HG02981 (cell line): ENCODE measurements at regions not wholly inside any gene's neighbourhood (a gene's known extent, or its start where the extent isn't known, plus 50 kb on each side); places are given as distances from the start of the nearest gene placed in this dataset.

Source experiments
- ATAC-seq: cut with Tn5 transposase; IDR thresholded peaks from one replicate; pipeline ENCODE4 v1.9.1; 2021; ENCODE audit warnings: mild to moderate bottlenecking, moderate library complexity; ENCODE audit not compliant: unreplicated experiment

DNA sequence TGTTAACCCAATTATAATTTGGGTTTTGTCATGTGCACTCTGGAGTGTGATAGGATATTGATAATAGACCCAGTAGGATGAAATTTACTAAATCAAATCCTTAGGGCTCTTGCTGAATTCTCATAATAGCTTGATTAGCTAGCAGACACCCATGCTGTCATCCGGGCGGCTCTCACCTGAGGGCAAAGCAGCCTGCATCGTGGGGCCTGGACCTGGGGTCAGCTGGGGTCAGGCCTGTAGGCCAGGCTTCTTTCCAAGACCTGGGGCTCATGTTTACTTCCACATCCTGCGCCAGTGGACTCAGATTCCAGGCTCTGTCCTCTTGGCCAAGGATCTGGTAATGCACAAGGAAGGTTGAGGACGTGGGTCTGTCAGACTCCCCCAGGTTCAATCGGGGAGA lies 486.3 kb downstream of the NPHP4 start:
- ATAC-seq, result no peak

DNA sequence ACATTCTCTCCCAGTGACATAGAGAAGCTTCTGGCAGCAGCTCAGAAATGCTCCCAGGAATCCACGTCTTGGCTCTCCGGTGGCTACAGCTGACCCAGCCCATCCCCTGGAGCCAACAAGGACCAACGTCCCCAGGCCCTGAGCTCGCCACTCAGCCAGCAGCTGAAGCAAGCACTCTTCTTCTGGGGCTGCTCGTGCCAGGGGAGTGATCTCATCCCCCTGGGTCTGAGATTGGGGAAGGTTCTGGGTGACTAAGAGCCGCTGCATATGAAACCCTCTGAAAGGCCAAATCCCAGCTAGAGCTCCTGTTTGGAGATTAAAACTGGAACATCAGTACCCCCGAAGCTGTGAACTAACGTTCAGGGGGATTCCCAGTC lies 487.9 kb downstream of the NPHP4 start:
- no peak for ATAC-seq

DNA sequence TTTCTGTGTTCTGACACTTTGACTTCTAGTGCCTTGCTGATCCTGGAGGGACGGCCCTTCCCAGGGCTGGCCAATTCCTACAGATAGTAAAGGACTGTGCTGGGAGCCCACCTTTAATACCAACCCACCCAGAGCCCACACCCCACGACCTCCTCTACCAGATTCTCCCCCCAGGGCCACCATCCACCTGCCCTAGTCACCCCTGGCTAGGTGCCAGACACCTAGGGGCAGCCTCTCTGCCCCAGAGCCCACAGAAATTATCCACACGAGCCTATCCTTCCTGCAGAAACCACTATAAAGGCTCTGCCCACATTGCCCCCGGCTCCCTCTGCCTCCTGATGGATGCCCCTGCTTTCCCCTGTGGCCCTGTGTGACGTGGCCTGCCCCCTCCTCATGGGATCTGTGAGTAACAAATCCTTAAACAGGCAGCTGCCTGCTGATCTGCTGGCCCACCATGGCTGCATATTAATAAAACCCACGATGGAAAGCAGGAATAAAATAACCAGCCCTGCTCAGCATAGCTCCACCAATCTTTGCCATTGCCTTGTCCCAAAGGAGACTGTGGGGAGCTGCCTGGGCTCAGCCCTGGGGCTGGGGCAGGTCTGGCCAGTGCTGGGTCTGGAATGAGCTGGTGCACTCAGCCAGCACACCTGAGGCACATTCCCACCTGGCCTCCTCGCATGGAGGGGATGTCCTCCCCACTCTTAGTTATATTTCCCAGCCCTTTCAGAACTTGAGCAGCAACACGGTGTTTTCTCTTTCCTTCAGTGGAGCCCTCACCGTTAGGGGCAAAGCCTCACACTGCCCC lies 488.5 kb downstream of the NPHP4 start:
- no peak for ATAC-seq

DNA sequence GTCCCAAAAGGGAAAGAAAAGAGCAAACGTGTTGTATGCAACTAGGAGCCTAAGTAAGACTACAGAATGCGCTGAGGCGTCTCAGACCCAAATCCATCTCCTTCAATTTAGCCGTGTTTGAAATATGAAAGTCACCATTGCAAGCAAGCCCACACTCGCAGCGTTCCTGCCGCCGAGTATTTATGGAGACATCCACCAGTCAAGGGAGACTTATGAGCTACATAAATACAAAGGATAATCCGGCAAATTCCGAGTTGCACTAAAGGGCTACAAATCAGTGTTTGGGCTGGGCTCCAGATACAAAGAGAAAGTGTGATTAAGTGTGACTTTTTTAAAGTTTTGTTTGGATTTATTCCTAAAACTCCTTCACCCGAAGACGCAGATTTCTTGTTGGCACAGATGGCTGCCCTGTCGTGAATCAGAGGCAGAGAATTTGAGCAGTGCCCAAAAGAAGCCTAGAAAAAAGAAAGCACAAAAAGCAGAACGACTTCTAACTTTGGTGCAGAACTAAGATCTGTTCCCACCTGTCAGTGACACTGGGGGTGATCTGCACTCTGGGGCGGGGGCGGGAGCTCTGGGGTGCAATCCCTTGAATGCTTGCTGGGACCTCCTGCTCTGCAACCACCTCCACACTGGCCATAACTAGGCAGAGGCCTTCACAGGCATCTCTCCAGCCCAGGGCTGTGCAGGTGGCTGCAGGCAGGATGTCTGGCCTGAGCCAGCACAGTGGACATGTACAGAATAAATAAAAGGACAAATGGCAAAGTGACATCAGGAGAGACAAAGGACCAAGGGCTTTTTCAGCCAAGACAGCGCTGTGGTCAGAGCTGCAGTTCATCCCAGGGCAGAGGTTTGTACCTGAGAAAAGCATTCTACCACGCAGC lies 489.7 kb downstream of the NPHP4 start:
- ATAC-seq, result no peak

DNA sequence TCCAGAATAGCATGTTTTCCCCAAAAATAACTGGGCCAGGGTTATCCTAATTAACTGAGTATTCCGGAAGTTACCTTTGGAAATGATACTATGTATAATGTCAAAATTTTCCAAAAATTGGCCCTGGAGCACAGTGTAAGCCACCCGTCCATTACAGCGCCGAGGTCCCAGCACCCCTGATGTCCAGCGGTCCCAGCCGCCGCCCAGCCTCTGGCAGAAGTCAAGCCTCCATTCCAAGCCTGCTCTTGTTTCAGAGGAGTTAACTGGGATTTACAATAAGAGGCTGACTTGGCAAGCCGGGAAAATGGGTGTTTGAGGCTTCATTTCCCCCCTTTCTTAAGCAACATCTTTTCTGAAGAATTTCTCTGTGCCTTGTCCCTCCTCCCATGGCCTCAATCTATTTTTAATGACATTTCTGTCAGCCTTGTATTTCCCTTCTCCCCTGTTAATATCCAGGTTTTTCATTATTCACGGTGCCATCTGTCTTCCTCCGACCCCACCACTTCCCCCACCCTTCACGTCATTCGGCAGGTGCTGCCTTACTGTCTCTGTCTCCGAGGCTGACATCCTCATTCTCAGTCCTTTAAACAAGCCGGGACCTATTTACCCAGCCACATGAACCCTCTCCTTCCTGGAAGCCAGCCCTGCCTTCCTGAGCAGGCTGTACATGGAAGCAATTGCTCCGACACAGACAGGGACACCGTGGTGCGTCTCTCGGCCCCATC lies 490.9 kb downstream of the NPHP4 start:
- no peak for ATAC-seq

DNA sequence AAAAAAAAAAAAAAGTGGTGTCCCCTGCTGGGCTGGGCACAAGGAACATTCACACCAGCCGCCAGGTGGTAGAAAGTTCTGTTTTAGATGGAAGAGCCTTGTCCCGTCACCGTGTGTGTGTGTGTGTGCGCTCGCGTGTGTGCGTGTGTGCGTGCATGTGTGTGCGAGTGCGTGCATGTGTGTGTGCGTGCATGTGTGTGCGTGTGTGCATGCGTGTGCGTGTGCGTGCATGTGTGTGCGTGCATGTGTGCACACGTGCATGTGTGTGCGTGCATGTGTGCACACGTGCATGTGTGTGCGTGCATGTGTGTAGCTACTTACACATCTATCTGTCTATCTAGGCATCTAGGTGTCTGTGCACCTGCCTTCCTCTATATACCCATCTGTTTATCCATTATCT lies 491.7 kb downstream of the NPHP4 start:
- no peak for ATAC-seq

DNA sequence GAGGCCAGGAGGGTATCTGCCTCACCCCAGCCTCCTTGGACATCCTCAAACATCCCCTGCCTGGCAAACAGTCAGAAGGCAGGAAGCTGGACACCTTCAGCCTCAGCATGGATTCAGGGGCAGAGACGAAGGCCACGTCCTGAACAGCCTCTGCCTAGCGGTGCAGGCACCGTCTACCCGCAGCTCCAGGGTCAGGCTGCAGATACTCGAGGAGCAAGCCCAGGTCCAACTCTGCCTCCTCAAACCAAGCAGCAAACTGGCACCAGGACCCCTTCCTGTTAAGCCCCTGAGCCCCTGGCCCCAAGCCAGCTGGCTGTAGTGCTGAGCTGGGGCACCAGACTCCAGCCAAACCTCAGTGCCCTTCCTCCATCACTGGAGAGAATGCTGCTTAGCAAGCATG lies 494.7 kb downstream of the NPHP4 start:
- no peak for ATAC-seq

DNA sequence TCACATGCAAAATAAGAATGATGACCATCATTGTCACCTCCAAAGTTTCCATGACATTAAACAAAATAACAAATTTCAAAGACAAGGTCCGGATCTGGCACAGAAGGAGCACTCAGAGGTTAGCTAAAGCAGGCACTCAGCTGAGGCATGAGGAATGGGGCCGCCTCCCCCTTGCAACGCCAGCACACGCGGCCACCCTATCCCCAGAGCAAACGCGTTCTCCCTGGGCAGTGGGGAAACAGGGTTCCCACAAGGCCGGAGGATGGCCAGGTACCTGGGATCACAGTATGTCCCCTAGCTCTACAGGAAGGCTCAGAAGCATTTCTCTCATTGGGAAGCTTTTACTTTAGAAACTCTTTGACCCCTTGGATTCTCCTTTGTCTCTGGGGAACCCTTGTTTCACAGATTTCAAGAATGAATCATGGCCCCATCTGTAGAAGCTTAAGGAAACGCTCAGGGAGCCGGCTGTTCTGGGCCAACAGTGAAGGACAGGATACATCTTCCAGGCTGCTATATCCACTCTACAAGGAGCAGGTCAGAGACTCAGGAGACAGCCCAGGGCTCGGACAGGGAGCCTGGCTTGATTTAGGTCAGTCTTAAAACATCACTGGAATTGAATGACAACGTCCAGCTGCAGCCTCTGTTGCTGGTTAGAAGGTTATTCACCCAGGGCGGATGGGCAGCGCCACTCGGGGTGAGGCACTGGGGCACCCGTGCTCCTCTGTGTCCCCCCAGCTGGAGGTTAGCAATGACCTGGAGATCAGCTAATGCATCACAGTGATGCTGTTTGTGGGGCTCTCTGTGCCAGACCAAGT lies 496.4 kb downstream of the NPHP4 start:
- no peak for ATAC-seq

DNA sequence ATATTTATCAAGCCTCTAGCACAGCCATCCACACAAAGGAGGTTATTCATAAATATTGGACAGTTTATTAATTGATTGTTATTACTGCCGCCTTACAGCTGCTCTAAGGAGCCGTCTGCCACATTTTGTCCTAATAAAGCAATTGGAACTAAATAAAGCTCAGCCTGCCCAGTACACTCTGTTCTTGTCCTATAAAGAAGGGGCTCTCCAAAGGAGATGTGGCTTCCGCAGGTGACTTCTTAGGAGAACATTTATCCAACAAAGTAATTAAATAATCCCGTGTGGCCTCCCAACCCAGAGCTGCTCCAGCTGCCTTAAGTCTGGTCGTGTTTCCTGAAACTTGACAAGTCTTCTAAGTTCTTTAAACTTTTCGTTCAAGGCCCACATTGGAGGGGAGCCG lies 497.7 kb downstream of the NPHP4 start:
- no peak for ATAC-seq

DNA sequence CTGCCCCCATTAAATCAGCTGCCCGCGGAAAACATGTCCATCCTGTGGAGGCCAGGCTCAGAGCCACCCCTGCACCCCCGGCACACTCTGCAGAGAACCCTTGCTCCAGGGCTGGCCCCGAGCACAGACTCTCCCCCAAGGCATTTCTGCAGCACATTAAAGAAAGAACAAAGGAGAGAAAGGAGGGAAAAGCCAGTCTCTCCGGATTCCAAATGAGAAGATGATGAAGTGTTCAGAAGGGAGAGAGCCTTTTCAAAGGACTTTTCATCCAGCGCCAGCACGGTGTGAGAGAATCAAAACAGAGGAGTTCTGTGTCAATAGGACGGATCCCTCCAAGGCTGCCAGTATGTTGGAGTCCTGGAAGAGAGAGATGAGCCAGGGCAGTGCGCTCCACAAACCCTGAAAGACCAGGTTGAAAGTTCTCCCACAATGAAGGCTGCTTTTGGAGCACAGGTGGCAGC lies 498.3 kb downstream of the NPHP4 start:
- ATAC-seq, result no peak

DNA sequence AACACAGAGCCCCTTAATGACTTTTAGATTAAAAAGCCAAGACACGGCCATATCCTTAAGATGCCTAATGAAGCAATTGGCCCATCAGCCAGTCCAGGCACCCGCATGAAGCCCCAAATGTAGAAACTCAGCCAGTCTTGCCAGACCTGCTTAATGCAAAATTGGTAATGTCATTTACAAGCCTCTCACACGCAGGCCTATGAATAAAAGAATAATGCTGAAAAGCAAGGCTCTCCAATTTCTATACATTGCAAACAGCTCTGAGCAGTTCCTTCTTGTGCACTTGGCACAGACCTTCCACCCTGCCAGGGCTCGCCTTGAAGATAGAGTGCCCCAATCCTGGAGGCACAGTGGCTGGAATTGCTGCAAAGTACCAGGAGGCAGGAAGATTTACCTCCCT lies 498.9 kb downstream of the NPHP4 start:
- ATAC-seq, result no peak

DNA sequence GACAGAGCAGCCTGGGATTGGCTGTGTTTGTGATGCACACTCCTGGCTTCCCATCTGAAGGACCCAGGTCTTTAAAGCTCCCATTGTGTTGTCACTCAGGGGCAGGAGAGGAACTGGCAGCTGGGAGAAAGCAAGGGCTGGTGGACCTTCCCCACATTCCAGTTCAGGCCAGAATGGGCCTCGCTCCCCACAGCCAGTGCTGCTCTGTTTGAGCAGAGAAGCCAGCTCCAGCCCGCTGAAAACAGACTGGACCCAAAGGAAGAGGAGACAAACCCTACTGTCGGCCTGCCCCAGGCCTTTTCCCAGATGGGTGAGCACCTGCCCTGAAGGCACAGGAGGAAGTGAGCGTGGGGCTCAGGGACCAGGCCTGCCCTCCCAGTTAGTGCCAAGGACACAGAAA lies 499.4 kb downstream of the NPHP4 start:
- no peak for ATAC-seq

DNA sequence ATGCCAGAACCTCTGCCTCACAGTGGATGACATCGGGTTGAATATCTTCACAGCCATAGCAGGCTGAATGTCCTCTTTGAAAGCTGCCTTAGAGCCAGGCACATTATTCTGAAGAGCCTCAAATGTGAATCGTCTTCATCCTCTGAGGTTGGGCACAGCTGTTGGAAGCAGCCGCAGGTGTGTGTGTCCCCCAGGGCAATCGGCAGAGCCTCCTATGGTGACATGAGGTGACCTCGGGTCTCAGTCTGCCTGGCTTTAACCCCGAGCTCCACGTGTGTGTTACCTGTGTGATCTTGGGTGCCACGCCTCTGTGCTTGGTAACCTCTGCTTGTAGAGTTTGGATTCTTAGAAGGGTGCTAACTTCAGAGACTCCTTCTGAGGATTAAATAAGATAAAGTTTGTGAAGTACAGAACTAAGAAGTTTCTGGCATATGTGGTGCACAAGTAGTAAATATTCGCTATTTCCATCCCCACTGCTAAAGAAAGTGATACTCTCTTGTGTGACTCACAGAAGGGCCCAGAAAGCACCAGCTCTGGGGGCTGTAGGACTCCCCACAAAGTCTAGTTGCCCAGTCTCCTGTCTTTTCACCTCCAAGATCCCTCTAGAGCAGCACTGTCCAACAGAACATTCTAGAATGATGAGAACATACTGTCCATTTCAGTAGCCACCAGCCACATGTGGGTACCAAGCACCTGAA lies 500.9 kb downstream of the NPHP4 start:
- no peak for ATAC-seq

DNA sequence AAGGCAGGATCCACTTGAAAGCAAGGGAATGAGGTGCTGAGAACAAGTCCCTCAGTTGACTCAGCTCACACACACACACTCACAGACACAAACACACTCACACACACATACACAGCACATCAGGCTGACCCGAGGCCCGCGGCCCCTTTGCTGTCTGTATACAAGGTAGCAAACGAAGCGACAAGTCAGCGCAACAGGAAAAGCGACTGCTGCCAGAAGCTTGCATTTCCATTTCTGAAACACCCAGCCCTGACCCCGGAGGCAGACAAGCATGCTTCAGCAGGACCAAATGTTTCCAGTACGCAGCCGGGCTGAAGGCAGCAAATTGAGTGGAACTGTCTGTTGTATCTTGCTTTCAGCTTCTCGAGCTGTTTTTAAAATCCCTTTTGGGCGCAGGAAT lies 501.6 kb downstream of the NPHP4 start:
- no peak for ATAC-seq

DNA sequence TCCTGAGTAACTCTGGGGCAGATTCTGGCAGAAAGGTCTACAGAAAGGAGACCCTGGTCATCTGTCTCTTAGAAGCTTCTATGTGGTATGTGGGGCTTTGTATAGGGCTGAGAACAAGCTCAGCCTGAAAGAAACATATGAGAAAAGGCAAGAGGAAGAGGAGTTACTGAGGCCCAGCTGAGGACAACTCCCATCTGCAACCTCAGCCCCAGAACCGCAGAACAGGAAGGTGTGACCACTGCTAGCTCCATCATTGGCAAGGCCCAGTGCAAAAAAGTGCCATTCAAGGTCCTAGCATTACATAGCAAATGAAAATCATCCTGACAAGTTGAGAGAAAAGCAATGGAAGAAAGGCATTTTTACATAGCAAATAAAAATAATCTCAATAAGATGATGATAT lies 503.8 kb downstream of the NPHP4 start:
- no peak for ATAC-seq

DNA sequence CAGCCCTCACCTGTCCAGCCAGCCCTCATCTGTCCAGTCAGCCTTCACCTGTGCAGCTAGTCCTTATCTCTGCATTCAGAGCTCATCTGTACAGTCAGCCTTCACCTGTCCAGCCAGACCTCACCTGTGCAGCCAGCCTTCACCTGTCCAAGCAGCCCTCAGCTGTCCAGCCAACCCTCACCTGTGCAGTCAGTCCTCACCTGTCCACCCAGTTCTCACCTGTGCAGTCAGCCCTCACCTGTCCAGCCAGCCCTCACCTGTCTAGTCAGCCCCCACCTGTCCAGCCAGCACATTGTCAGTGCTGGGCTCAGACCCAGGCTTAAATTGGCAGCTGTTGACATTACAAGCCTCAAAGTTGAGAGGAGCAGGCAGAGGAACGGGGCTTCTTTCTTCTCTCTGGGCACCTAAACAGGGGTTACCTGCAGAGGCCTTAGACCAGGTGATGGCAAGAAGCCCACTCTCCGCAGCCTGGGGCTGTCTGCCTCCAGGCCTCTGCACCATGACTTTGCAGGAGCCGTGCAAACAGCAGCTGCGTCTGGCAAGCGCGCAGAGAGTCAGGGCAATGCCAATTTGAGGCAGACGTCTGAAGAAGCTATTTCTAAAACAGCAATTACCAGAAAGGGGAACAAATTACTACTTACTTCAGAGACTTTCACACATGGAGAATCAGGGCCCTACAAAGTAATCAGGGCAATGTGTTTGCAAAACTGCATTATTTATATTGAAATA lies 506.1 kb downstream of the NPHP4 start:
- ATAC-seq, result no peak

DNA sequence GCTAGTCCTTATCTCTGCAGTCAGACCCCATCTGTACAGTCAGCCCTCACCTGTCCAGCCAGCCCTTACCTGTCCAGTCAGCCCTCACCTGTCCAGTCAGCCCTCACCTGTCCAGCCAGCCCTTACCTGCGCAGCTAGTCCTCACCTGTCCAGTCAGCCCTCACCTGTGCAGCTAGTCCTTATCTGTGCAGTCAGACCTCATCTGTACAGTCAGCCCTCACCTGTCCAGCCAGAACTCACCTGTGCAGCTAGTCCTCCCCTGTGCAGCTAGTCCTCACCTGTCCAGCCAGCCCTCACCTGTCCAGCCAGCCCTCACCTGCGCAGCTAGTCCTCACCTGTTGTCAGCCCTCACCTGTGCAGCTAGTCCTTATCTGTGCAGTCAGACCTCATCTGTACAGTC lies 506.8 kb downstream of the NPHP4 start:
- ATAC-seq, result no peak

DNA sequence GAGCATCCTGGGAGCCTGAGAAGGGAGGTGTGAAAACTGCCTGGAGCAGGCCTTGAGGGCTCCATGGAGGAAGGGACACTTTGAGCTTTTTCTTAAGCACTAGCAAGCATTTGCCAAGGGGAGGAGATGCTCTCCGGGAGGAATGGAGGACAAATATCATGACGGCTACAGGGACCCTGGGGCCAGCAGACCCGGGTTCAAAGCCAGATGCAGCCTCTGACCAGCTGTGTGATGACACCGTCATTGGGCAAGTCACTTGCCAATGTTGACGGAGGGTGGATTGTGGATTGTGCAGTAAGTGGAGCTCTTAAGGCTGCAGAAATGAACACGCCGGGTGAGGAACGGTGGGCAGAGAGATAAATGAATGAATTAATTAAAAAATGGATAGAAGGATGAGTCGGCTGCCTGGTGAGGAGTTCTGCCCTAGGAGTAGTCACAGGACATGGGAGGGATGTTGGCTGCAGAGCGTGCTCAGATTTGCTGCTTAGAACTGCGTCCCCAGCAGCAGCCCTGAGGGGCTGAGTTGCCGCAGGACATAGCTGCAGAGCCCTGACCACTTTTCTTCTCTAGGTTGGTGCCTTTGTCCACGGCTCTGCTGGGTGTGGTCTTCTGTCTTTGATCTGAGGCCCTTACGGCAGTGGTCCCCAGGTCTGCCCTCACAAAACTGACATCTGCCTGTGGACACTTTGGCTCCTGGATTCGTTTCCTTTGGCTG lies 507.6 kb downstream of the NPHP4 start:
- no peak for ATAC-seq

DNA sequence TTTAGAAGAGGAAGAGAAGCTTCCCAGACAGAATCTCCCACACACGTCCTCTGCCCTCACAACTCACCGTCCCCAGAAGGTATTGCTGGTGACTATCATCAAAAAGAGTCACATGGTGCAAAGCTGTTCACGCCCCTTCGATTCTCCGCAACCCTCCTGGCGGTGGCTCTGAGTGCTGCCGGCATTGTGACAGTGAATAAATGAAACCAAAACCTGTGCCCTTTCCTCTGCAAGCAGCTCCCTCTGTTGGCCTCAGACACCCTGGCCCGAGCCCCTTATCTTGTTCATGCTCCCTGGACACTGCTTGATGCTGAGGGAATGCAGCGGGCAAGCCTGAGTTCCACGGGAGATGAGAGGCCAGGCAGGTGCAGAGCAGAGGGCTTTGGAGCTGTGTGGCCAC lies 510.3 kb downstream of the NPHP4 start:
- no peak for ATAC-seq
